PFSK-1 (cell line): ENCODE measurements at regions not wholly inside any gene's neighbourhood (a gene's known extent, or its start where the extent isn't known, plus 50 kb on each side); places are given as distances from the start of the nearest gene placed in this dataset.

Experiments
- FOXP2 ChIP-seq: optimal IDR thresholded peaks from 2 replicates; pipeline ENCODE3; 2011; ENCODE audit warnings: borderline replicate concordance, control low read depth, inconsistent platforms; ENCODE audit not compliant: insufficient read depth; ENCODE audit errors: extremely low read length, extremely low read depth
- POLR2AphosphoS5 ChIP-seq: IDR thresholded peaks from 2 replicates; pipeline ENCODE4 v1.6.1; 2012; ENCODE audit warnings: low read depth, mild to moderate bottlenecking, control low read depth, low read length, moderate library complexity
- REST ChIP-seq, 2 experiments: IDR thresholded peaks; 2 replicates each; pipeline versions ENCODE4 v1.6.1 to v1.8.0; 2011 to 2012; ENCODE audit warnings: low read depth in 2 of 2, low read length in 2 of 2, control low read depth in 1 of 2, inconsistent platforms in 1 of 2, mild to moderate bottlenecking in 1 of 2, moderate library complexity in 1 of 2; ENCODE audit not compliant: insufficient read depth in 1 of 2
- SIN3A ChIP-seq: IDR thresholded peaks from 2 replicates; pipeline ENCODE4 v1.6.1; 2012; ENCODE audit warnings: mild to moderate bottlenecking, low read length, moderate library complexity, borderline replicate concordance; ENCODE audit not compliant: insufficient read depth
- TAF1 ChIP-seq: IDR thresholded peaks from 2 replicates; pipeline ENCODE4 v1.6.1; 2012; ENCODE audit warnings: low read length, control low read depth, borderline replicate concordance; ENCODE audit not compliant: insufficient read depth

- TF ChIP-seq POLR2AphosphoS5 (no peak), FOXP2 (no peak), TAF1 (no peak), REST (IDR thresholded peaks at IDR 0.05; ENCODE audit: insufficient read depth in 1 of 2, low read depth in 2 of 2, low read length in 2 of 2) (no peak), SIN3A (no peak)
These were observed 103.9 kb upstream of the CHD2 start for GRCh38 chr15:92796161-92796611.

GRCh38 chr15:92797168-92798052 is 102.7 kb upstream of the CHD2 start:
- no peak for TF ChIP-seq SIN3A

- TF ChIP-seq TAF1 (no peak), SIN3A (no peak), REST (IDR thresholded peaks at IDR 0.05; ENCODE audit: insufficient read depth in 1 of 2, low read depth in 2 of 2, low read length in 2 of 2) (no peak), FOXP2 (no peak), POLR2AphosphoS5 (no peak)
These were observed 100.1 kb upstream of the CHD2 start for GRCh38 chr15:92800013-92800412.

- TF ChIP-seq POLR2AphosphoS5: no peak
- no peak for TF ChIP-seq FOXP2
- no peak for TF ChIP-seq SIN3A
- no peak for TF ChIP-seq TAF1
- no peak for TF ChIP-seq REST (IDR thresholded peaks at IDR 0.05; ENCODE audit: insufficient read depth in 1 of 2, low read depth in 2 of 2, low read length in 2 of 2)
These were observed 98.2 kb upstream of the CHD2 start for GRCh38 chr15:92801774-92802464.

GRCh38 chr15:92803536-92803851 is 96.6 kb upstream of the CHD2 start:
- TF ChIP-seq REST (IDR thresholded peaks at IDR 0.05; ENCODE audit: insufficient read depth in 1 of 2, low read depth in 2 of 2, low read length in 2 of 2) (no peak), SIN3A (no peak), TAF1 (no peak), POLR2AphosphoS5 (no peak), FOXP2 (no peak)
